ENCODE measurements at regions not wholly inside any gene's neighbourhood (a gene's known extent, or its start where the extent isn't known, plus 50 kb on each side); places are given as distances from the start of the nearest gene placed in this dataset.

DNA sequence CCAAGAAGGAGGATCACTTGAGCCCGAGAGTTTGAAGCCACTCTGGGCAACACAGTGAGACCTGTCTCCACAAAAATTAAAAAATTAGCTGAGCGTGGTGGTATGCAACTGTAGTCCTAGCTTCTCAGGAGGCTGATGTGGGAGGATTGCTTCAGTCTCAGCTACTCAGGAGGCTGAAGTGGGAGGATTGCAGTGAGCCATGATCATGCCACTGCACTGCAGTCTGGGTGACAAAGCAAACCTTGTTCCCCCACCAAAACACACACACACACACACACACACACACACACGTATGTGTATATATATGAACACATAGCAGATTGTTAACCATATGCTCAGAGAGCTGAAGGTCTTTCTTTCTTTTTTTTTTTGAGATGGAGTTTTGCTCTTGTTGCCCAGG, 157.5 kb upstream of the MAST4 start:
- TF ChIP-seq, protein P1, sequence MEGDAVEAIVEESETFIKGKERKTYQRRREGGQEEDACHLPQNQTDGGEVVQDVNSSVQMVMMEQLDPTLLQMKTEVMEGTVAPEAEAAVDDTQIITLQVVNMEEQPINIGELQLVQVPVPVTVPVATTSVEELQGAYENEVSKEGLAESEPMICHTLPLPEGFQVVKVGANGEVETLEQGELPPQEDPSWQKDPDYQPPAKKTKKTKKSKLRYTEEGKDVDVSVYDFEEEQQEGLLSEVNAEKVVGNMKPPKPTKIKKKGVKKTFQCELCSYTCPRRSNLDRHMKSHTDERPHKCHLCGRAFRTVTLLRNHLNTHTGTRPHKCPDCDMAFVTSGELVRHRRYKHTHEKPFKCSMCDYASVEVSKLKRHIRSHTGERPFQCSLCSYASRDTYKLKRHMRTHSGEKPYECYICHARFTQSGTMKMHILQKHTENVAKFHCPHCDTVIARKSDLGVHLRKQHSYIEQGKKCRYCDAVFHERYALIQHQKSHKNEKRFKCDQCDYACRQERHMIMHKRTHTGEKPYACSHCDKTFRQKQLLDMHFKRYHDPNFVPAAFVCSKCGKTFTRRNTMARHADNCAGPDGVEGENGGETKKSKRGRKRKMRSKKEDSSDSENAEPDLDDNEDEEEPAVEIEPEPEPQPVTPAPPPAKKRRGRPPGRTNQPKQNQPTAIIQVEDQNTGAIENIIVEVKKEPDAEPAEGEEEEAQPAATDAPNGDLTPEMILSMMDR (IDR thresholded peaks at IDR 0.05): no peak
- no peak for TF ChIP-seq POLR2A (IDR thresholded peaks at IDR 0.05; ENCODE audit: low read depth)
- no peak for TF ChIP-seq EP300 (IDR thresholded peaks at IDR 0.05)
- TF ChIP-seq POLR2AphosphoS5 (IDR thresholded peaks at IDR 0.05): no peak
